ENCODE measurements at regions not wholly inside any gene's neighbourhood (a gene's known extent, or its start where the extent isn't known, plus 50 kb on each side); places are given as distances from the start of the nearest gene placed in this dataset.

DNA sequence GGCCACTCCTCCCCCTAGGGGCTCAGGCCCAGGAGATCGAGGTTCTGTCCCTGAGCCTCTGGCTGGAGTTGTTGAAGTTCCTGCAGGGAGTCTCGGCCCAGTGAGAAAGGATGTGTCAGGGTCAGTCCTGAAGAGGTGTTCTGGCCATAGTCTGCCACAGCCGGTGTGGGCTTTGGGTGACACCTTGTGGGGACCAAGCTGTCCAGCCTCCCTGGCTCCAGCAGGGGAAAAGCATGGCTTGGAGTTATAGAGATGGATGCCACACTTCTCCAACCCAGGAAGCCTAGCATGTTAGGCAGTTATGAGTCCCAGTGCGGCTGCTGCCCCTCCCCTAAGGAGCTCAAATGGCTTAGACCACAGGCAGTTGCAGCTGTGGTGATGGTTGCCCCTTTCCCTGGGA is 945.6 kb upstream of the GBE1 start:
- no peaks in the 10 kb centered on the region for H3K9me3 ChIP-seq
- H3K4me3 ChIP-seq: no peak overlapping the region
- H3K27ac ChIP-seq: no peak overlapping the region
- 61 to 86% (median 69%) methylated on average over 3 to 4 of the region's 4 CpGs for WGBS, 4 donors
- intact Hi-C loops (cut with DNase I): no loop called here
- H3K27me3 ChIP-seq: no peaks in the 10 kb centered on the region
- ATAC-seq (peak in 2 of 4 donors; percentile 41 to 54), DNase-seq (no peak)
- TF ChIP-seq POLR2A (IDR thresholded peaks at IDR 0.05): no peak
- TF ChIP-seq, protein P1, sequence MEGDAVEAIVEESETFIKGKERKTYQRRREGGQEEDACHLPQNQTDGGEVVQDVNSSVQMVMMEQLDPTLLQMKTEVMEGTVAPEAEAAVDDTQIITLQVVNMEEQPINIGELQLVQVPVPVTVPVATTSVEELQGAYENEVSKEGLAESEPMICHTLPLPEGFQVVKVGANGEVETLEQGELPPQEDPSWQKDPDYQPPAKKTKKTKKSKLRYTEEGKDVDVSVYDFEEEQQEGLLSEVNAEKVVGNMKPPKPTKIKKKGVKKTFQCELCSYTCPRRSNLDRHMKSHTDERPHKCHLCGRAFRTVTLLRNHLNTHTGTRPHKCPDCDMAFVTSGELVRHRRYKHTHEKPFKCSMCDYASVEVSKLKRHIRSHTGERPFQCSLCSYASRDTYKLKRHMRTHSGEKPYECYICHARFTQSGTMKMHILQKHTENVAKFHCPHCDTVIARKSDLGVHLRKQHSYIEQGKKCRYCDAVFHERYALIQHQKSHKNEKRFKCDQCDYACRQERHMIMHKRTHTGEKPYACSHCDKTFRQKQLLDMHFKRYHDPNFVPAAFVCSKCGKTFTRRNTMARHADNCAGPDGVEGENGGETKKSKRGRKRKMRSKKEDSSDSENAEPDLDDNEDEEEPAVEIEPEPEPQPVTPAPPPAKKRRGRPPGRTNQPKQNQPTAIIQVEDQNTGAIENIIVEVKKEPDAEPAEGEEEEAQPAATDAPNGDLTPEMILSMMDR (IDR thresholded peaks at IDR 0.05): peak in 2 of 12 donors; percentile 6 to 21
- H3K36me3 ChIP-seq: no peaks in the 10 kb centered on the region
- no peaks in the 10 kb centered on the region for H3K4me1 ChIP-seq

DNA sequence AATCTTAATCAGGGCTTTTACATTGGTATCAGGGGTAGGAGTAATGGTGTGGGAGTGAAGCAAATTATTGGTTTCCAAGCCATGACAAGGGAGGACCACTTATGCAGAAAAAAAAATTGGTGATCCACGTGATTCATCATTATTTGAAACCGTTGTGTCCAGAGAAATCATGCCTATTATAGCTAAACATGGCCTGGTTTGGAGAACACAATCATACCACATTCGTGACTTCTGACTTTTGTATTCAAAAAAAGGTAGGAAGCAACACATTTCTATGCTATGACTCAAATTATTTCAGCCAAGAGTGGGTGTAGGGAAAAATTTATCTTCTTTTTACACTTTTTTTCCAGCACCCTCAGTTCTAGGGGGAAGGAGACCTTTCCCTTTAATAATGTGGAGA is 924.3 kb upstream of the GBE1 start:
- Histone ChIP-seq H3K4me1 (no peaks in the 10 kb centered on the region), H3K4me3 (no peak overlapping the region), H3K27me3 (no peaks in the 10 kb centered on the region), H3K9me3 (peaks cover 0 to 3% (median 0%) of the 10 kb centered on the region in 12 donors), H3K27ac (no peak overlapping the region), H3K36me3 (no peaks in the 10 kb centered on the region)
- no peak for ATAC-seq
- no peak for DNase-seq
- TF ChIP-seq POLR2A (IDR thresholded peaks at IDR 0.05): no peak
- intact Hi-C loops (cut with DNase I): no loop called here
- 39 to 56% (median 41%) methylated on average over 3 of the region's 3 CpGs for WGBS, 4 donors

DNA sequence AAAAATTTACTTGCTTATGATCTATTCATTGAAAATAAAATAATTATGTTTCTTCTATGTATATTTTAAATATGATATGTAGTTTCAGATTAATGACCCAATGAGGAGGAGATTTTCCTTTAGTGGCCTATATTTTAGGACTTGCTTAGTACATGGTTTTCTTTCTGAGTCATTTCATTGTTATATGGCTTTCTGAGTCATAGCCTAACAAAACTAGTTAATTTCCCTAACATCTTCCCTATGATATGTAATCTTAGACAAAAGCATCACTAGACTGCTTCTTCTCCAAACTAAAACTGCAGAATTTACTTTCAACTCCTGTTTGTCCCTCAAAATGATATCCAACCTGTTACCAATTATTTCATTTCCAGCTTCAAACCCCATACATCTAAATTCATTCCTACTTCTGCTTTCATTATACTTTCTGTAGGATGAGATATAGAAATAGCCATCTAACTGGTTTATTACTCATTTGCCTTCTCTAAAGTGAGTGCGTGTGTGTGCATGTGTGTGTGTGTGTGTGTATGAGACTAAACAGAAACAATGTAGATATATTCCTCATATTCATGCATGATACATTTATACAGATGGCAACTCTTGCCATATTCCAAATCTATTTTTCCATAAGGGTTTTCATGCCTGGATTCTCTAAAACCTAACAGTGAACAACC is 915.0 kb upstream of the GBE1 start:
- H3K27ac ChIP-seq: no peak overlapping the region
- TF ChIP-seq POLR2A (IDR thresholded peaks at IDR 0.05): no peak
- TF ChIP-seq, protein P1 (IDR thresholded peaks at IDR 0.05): no peak
- no peaks in the 10 kb centered on the region for H3K36me3 ChIP-seq
- no peaks in the 10 kb centered on the region for H3K27me3 ChIP-seq
- no peaks in the 10 kb centered on the region for H3K4me1 ChIP-seq
- DNase-seq (no peak), ATAC-seq (no peak)
- intact Hi-C loops (cut with DNase I): no loop called here
- WGBS, 4 donors: 76 to 87% (median 81%) methylated on average over 1 of the region's 1 CpG
- no peak overlapping the region for H3K4me3 ChIP-seq
- no peaks in the 10 kb centered on the region for H3K9me3 ChIP-seq

DNA sequence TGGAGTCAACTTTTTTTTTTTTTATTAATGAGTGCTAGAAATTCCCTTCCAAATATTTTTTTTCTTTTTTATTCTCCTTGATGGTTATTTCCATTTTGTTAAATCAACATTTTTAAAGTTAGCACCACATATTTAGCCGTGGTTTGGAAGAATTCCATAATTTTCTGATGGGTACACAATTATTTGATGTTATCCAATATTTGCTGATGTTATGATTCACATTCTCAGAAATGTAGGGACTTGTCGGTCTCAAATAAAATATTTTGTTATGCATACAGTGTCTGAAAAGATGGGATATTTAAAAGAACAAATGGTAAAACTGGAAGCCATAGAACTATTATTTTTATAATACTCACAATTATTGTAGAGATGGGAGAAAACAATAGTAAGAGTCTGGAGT is 911.5 kb upstream of the GBE1 start:
- no peak overlapping the region for H3K4me3 ChIP-seq
- no peak for TF ChIP-seq POLR2A (IDR thresholded peaks at IDR 0.05)
- TF ChIP-seq, protein P1 (IDR thresholded peaks at IDR 0.05): no peak
- ATAC-seq: no peak
- H3K9me3 ChIP-seq: no peaks in the 10 kb centered on the region
- intact Hi-C loops (cut with DNase I): no loop called here
- no peak overlapping the region for H3K27ac ChIP-seq
- H3K4me1 ChIP-seq: no peaks in the 10 kb centered on the region
- no peak for DNase-seq
- no peaks in the 10 kb centered on the region for H3K36me3 ChIP-seq
- no peaks in the 10 kb centered on the region for H3K27me3 ChIP-seq
- WGBS, 4 donors: 75 to 84% (median 79%) methylated on average over 2 of the region's 2 CpGs

- Histone ChIP-seq H3K27me3 (no peaks in the 10 kb centered on the region), H3K9me3 (peaks cover 0 to 4% (median 0%) of the 10 kb centered on the region in 12 donors), H3K36me3 (no peaks in the 10 kb centered on the region), H3K27ac (no peak overlapping the region), H3K4me1 (no peaks in the 10 kb centered on the region), H3K4me3 (no peak overlapping the region)
- no peak for TF ChIP-seq POLR2A (IDR thresholded peaks at IDR 0.05)
- TF ChIP-seq, protein P1 (IDR thresholded peaks at IDR 0.05): no peak
- intact Hi-C loops (cut with DNase I): no loop called here
- DNase-seq: no peak
- no peak for ATAC-seq
- WGBS, 4 donors: 48 to 72% (median 56%) methylated on average over 1 of the region's 1 CpG
Observed at GRCh38 chr3:82671466-82671865, 910.0 kb upstream of the GBE1 start.

All from heart left ventricle (tissue), 16 donors.